Naive thymus-derived CD8-positive, alpha-beta T cell (primary cell): ENCODE measurements at regions not wholly inside any gene's neighbourhood (a gene's known extent, or its start where the extent isn't known, plus 50 kb on each side); places are given as distances from the start of the nearest gene placed in this dataset.

Experiments used
- ATAC-seq, 2 donors: fragments of 150-1000 bp; cut with Tn5 transposase in 1 of 2; sonication (Bioruptor Pico), chemical (Tn5 transposase) in 1 of 2; 1 replicate in 1 of 2; 2 replicates in 1 of 2; pipeline ENCODE4 v1.10.0; 2021; ENCODE audit warnings: mild to moderate bottlenecking in 2 of 2, moderate library complexity in 2 of 2
- POLR2A ChIA-PET: fragments of 350-600 bp; sonication (Branson Sonifier 250); formaldehyde crosslinking; loops from one replicate; lab custom pipeline; 2021; ENCODE audit warnings: antibody characterized with exemption; lab: Charles Lee
- DNase-seq, 10 donors: peaks; one replicate each; pipeline versions ENCODE4 v3.0.0 to v3.0.0-alpha.2; 2020 to 2022
- H3K27ac Mint-ChIP-seq, 10 donors: one replicate each; pipeline ENCODE4 v1.8.0; 2020 to 2022; ENCODE audit warnings: mild to moderate bottlenecking in 10 of 10, mixed read lengths in 10 of 10, moderate library complexity in 4 of 10, inconsistent platforms in 1 of 10
- H3K27me3 Mint-ChIP-seq, 5 donors: one replicate each; pipeline ENCODE4 v1.8.0; 2021 to 2022; ENCODE audit warnings: mixed read lengths in 5 of 5
- H3K36me3 Mint-ChIP-seq, 3 donors: one replicate each; pipeline ENCODE4 v1.8.0; 2020 to 2022; ENCODE audit warnings: mixed read lengths in 3 of 3, mild to moderate bottlenecking in 2 of 3, inconsistent platforms in 1 of 3
- H3K4me1 Mint-ChIP-seq, 4 donors: one replicate each; pipeline ENCODE4 v1.8.0; 2021 to 2022; ENCODE audit warnings: mixed read lengths in 4 of 4
- H3K4me3 Mint-ChIP-seq, 10 donors: one replicate each; pipeline ENCODE4 v1.8.0; 2020 to 2022; ENCODE audit warnings: mild to moderate bottlenecking in 10 of 10, mixed read lengths in 10 of 10, moderate library complexity in 6 of 10, inconsistent platforms in 1 of 10
- H3K9me3 Mint-ChIP-seq, 9 donors: one replicate each; pipeline ENCODE4 v1.8.0; 2020 to 2022; ENCODE audit warnings: mixed read lengths in 9 of 9, mild to moderate bottlenecking in 3 of 9, inconsistent platforms in 1 of 9, moderate library complexity in 1 of 9

DNA sequence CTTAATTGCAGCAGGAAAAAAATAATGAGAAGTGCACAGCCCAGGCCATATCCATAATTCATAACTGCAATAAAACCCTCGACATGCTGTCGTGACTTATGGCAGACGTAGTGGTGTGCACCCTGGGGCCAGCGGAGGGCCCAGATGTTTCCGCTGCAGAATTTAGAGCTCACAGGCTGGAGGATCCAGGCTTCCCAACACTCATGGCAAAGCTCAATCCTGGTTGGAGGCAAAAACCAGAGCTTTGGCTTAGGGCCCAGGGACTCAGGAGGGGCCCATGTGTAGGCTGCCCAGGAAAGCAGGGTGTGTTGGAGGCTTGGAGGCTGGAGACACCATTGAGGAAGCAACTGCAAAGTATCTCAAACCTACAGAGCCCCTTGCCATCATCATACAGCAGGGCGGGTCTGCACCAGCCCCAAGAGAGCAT, 68.7 kb downstream of the SERPINA3 start:
- DNase-seq (no peak), ATAC-seq (no peak)
- no peak overlapping the region for H3K4me3 Mint-ChIP-seq
- POLR2A ChIA-PET: no interaction called here
- no peaks in the 10 kb centered on the region for H3K36me3 Mint-ChIP-seq
- H3K27ac Mint-ChIP-seq: no peak overlapping the region
- H3K4me1 Mint-ChIP-seq: no peaks in the 10 kb centered on the region
- H3K27me3 Mint-ChIP-seq: peaks cover 3 to 32% (median 17%) of the 10 kb centered on the region in 5 donors
- H3K9me3 Mint-ChIP-seq: no peaks in the 10 kb centered on the region

DNA sequence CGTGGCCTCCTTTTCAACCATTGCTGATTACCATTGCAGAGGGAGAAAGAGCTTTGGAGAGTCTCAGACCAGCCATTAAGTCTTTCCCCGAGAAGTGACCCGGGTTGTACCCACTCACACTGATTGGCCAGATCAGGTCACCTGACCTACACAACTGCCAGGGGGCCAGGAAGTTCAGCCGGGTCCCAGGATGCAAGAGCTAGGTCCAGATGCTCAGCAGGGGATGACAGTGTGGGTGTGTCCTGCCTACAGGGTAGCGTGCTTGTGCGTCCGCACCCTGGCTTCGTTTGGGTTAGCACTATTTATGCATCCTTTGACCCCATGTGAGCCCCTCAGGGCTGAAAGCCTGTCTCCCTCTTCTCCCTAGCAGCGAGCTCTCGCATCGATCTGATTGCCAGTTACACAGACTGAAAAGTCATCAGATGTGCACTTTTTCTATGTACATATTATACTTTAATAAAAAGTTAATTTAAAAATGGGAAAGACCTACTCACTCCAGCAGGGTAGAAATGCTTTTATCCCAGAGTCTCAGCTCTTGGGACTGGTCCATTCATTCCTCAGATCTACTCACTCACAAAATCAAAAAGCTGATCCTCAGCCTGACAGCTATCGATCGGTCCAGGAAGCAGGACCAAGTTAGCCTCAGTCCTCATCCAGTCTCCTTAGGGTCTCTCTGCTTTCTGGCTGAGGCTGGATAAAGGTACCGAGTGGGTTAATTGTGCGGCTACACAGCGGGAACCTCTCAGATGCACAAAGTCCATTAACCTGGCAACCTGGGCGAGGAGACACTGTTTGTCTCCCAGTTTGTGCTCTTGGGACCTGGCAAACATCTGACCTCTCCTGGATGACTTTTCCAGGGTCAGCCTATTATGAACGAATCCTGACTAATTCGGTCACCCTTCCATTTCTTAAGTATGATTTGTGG, 68.0 kb downstream of the SERPINA3 start:
- POLR2A ChIA-PET: no interaction called here
- ATAC-seq (no peak), DNase-seq (no peak)
- Mint-ChIP-seq H3K4me3 (no peak overlapping the region), H3K27ac (no peak overlapping the region), H3K36me3 (no peaks in the 10 kb centered on the region), H3K27me3 (peaks cover 4 to 39% (median 20%) of the 10 kb centered on the region in 5 donors), H3K4me1 (no peaks in the 10 kb centered on the region), H3K9me3 (no peaks in the 10 kb centered on the region)

DNA sequence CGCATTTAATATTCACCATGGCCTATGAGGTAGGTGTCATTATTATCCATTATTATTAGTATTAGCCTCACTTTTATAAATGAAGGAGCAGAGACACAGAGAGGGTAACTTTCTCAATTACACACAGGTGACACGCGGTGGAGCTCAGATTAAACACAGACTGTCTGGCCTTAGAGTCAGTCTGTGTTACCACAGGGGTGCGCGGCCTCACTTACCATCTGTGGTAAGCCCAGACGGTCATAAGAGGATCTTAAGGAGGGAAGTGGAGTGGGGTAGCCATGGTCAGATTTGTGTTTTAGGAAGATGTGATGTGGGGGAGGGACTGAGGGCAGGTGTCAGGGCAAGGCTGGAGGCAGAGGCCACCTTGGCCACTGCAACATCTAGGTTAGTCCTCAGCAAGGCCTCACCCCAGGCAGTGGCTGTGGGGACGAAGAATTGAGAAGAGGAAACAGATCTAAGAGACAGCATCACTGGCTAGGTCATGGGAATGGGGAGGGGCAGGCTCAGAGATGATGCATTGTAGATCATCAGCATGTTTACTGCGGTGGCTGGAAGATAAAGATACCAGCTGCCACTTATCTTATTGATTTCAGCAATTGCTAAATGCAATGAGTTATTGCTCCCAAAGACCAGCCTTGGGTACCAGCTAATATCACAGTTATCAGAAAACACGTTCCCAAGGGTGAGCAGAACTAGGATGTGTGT, 67.1 kb downstream of the SERPINA3 start:
- Mint-ChIP-seq H3K27ac (no peak overlapping the region), H3K36me3 (no peaks in the 10 kb centered on the region), H3K4me3 (no peak overlapping the region), H3K27me3 (peaks cover 4 to 41% (median 21%) of the 10 kb centered on the region in 5 donors), H3K4me1 (no peaks in the 10 kb centered on the region), H3K9me3 (no peaks in the 10 kb centered on the region)
- ATAC-seq (no peak), DNase-seq (no peak)
- POLR2A ChIA-PET: no interaction called here

DNA sequence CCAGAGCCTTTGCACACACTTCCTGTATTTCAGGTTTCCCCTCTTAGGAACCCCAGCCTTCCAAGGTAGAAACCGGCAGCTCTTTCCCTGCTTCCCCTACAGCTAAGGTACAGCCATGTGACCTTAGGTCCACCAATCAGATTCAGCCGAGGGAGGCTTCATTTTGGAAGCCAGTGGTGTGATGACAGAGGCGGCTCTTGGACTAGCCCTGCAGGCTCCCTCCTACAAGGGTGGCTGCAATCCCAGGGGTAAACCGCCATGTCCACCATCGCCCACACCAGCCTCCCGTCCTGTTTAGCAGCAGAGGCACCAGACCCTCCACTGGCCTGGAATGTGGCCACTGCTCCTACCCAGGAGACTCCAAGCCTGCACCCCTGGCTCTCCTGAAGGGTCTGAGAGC, 65.6 kb downstream of the SERPINA3 start:
- ATAC-seq: no peak
- POLR2A ChIA-PET: no interaction called here
- no peak overlapping the region for H3K27ac Mint-ChIP-seq
- H3K36me3 Mint-ChIP-seq: no peaks in the 10 kb centered on the region
- no peaks in the 10 kb centered on the region for H3K9me3 Mint-ChIP-seq
- no peaks in the 10 kb centered on the region for H3K4me1 Mint-ChIP-seq
- no peak overlapping the region for H3K4me3 Mint-ChIP-seq
- no peak for DNase-seq
- peaks cover 4 to 41% (median 21%) of the 10 kb centered on the region in 5 donors for H3K27me3 Mint-ChIP-seq

DNA sequence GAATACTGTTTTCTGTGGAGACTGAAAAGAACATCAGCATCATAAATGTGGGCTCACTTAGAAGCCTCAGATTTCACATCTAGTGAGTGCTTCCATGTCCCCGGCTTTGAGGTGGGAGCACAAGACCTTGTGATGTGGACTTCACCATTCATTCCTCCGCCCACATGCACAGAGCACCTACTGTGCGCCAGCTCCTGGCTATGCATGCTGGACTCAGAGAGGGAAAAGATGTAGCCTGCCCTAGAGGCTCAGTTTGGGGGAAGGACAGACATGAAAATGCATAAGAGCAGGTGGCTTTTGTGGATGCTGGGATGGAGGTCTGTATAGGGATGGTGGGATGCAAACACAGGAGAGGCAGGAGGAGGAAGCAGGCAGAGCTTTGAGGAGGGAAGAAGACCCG, 65.0 kb downstream of the SERPINA3 start:
- Mint-ChIP-seq H3K4me1 (no peaks in the 10 kb centered on the region), H3K27me3 (peaks cover 2 to 42% (median 18%) of the 10 kb centered on the region in 5 donors), H3K27ac (peak overlapping the region in 1 of 10 donors; percentile 24), H3K4me3 (no peak overlapping the region), H3K36me3 (no peaks in the 10 kb centered on the region), H3K9me3 (no peaks in the 10 kb centered on the region)
- DNase-seq (no peak), ATAC-seq (no peak)
- POLR2A ChIA-PET: no interaction called here

DNA sequence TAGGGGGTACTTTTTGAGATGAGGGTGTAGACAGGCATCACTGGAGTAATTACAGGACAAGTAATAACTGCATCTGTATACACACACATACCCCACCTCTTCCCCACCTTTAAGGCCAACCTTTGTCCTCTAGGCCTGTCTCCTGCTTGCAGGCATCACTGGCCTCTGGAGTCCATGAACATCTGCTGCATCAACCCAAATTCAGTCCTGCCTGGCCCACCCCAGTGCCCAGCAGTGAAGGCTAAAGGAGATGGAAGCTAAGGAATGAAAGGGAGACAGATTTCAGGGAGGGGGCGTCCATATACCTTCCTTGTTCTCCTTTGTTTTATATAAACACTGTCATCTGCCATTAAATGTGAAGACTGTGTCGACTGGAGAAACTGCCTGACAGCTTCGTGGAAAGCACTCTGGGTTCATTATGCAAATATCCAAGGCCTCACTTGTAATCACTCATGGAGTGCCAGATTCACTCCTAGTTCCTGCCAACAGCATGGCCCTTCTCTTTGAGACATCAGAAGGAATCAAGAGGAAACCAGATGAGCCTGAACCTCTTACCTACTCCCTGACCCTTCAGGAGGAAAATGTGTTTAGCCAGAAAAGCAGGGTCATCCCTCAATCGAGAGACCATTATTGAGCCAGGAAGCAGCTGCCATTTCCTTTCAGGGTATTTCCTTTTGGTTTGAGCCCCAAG, 64.4 kb downstream of the SERPINA3 start:
- Mint-ChIP-seq H3K27ac (no peak overlapping the region), H3K36me3 (no peaks in the 10 kb centered on the region), H3K9me3 (no peaks in the 10 kb centered on the region), H3K4me3 (no peak overlapping the region), H3K4me1 (no peaks in the 10 kb centered on the region), H3K27me3 (peaks cover 2 to 48% (median 17%) of the 10 kb centered on the region in 5 donors)
- ATAC-seq: no peak
- POLR2A ChIA-PET: no interaction called here
- no peak for DNase-seq

DNA sequence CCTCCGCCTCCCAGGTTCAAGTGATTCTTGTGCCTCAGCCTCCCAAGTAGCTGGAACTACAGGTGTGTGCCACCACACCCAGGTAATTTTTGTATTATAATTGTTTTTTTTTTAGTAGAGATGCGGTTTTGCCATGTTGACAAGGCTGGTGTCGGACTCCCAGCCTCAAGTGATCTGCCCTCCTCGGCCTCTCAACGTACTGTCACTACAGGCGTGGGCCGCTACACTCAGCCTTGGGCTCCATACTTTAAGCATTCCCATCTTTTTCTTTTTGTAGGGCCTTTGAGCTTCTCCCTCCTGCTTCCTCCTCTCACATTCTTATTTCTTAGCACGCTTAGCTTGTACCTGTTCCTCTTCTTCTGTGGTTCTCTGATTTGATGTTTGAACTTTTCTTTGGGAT, 62.8 kb downstream of the SERPINA3 start:
- H3K27ac Mint-ChIP-seq: no peak overlapping the region
- no peak for DNase-seq
- no peaks in the 10 kb centered on the region for H3K9me3 Mint-ChIP-seq
- H3K4me3 Mint-ChIP-seq: no peak overlapping the region
- no peaks in the 10 kb centered on the region for H3K36me3 Mint-ChIP-seq
- peaks cover 4 to 64% (median 17%) of the 10 kb centered on the region in 5 donors for H3K27me3 Mint-ChIP-seq
- H3K4me1 Mint-ChIP-seq: no peaks in the 10 kb centered on the region
- ATAC-seq: no peak
- POLR2A ChIA-PET: no interaction called here

DNA sequence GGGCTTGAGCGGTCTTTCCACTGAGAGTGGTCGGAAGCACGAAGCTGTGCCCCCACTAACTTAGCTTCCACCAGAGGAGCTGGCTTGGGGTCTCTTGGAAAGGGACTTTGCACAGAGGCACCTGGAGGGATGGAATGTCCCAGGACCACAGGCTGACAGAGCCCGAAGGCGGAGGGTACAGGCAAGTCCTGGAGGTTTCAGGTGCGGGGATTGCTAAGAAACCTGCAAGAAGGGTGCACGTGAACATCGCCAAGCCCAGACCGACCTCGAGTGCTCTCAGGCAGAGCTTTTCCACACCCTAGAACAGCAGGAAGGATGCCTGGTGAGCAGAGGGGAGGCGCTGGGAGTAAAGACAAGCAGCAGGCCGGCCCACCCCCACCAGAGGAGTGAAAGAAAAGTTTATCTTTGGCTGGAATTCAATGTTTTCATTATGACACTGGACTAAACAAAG, 61.6 kb downstream of the SERPINA3 start:
- no peak for DNase-seq
- no peaks in the 10 kb centered on the region for H3K9me3 Mint-ChIP-seq
- H3K4me1 Mint-ChIP-seq: no peaks in the 10 kb centered on the region
- POLR2A ChIA-PET: no interaction called here
- H3K4me3 Mint-ChIP-seq: no peak overlapping the region
- H3K36me3 Mint-ChIP-seq: no peaks in the 10 kb centered on the region
- ATAC-seq: no peak
- H3K27me3 Mint-ChIP-seq: peaks cover 4 to 61% (median 12%) of the 10 kb centered on the region in 5 donors
- no peak overlapping the region for H3K27ac Mint-ChIP-seq
